DOHH2 (cell line): ENCODE measurements at regions not wholly inside any gene's neighbourhood (a gene's known extent, or its start where the extent isn't known, plus 50 kb on each side); places are given as distances from the start of the nearest gene placed in this dataset.

Experiments used
- EZH2phosphoT487 ChIP-seq: fragments of 200-600 bp; sonication (generic); IDR thresholded peaks from 2 replicates; pipeline ENCODE4 v1.6.1; 2017; ENCODE audit warnings: borderline replicate concordance, mild to moderate bottlenecking, antibody characterized with exemption, low read length, moderate library complexity, mixed read lengths
- TF ChIP-seq, protein P1 (sequence below): fragments of 200-600 bp; sonication (generic); IDR thresholded peaks from one replicate; pipeline ENCODE4 v1.5.1; 2014; ENCODE audit warnings: antibody characterized with exemption, mild to moderate bottlenecking, low read depth, low read length; ENCODE audit not compliant: poor library complexity, severe bottlenecking

DNA sequence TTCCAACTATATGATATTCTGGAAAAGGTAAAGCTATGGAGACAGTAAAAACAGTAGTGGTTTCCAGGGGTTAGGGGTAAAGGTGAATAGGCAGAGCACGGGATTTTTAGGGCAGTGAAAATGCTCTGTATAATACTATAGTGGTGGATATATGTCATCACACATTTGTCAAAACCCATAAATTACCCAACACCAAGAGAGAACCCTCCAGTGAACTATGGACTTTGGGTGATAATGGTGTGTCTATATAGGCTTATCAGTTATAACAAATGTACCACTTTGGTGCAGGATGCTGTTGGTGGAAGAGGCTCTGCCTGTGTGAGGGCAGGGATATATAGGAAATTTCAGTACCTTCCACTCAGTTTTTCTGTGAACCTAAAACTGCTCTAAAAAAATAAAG, 149.9 kb downstream of the GPX5 start:
- TF ChIP-seq, protein P1, sequence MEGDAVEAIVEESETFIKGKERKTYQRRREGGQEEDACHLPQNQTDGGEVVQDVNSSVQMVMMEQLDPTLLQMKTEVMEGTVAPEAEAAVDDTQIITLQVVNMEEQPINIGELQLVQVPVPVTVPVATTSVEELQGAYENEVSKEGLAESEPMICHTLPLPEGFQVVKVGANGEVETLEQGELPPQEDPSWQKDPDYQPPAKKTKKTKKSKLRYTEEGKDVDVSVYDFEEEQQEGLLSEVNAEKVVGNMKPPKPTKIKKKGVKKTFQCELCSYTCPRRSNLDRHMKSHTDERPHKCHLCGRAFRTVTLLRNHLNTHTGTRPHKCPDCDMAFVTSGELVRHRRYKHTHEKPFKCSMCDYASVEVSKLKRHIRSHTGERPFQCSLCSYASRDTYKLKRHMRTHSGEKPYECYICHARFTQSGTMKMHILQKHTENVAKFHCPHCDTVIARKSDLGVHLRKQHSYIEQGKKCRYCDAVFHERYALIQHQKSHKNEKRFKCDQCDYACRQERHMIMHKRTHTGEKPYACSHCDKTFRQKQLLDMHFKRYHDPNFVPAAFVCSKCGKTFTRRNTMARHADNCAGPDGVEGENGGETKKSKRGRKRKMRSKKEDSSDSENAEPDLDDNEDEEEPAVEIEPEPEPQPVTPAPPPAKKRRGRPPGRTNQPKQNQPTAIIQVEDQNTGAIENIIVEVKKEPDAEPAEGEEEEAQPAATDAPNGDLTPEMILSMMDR, result no peak
- TF ChIP-seq EZH2phosphoT487, result no peak
